KMS-11 (cell line): ENCODE measurements at regions not wholly inside any gene's neighbourhood (a gene's known extent, or its start where the extent isn't known, plus 50 kb on each side); places are given as distances from the start of the nearest gene placed in this dataset.

Source experiments
- H2AFZ ChIP-seq: fragments of 200-600 bp; sonication (generic); 2 replicates; pipeline ENCODE4 v1.6.1; 2016; ENCODE audit warnings: antibody characterized with exemption, mixed run types, low read depth
- H3K27ac ChIP-seq: fragments of 200-600 bp; sonication (generic); 2 replicates; pipeline ENCODE4 v1.6.1; 2016; ENCODE audit warnings: mild to moderate bottlenecking, mixed run types
- H3K27me3 ChIP-seq: fragments of 200-600 bp; sonication (generic); 2 replicates; pipeline ENCODE4 v1.6.1; 2017; ENCODE audit warnings: mild to moderate bottlenecking, low read depth, mixed run types, moderate library complexity; ENCODE audit not compliant: insufficient read depth
- H3K36me3 ChIP-seq: fragments of 200-600 bp; sonication (generic); 2 replicates; pipeline ENCODE4 v1.6.1; 2017; ENCODE audit warnings: mild to moderate bottlenecking, mixed run types; ENCODE audit not compliant: insufficient read depth
- H3K4me1 ChIP-seq: fragments of 200-600 bp; sonication (generic); 2 replicates; pipeline ENCODE4 v1.6.1; 2016; ENCODE audit warnings: mild to moderate bottlenecking, low read depth, mixed run types; ENCODE audit not compliant: poor library complexity, severe bottlenecking
- H3K4me2 ChIP-seq: fragments of 200-600 bp; sonication (generic); 2 replicates; pipeline ENCODE4 v1.7.0; 2016; ENCODE audit warnings: mild to moderate bottlenecking, mixed run types
- H3K4me3 ChIP-seq: fragments of 200-600 bp; sonication (generic); IDR thresholded peaks from 2 replicates; pipeline ENCODE4 v1.6.1; 2017; ENCODE audit warnings: low read depth, low read length, mixed read lengths; ENCODE audit not compliant: insufficient read depth
- H3K79me2 ChIP-seq: fragments of 200-600 bp; sonication (generic); 2 replicates; pipeline ENCODE4 v1.6.1; 2016; ENCODE audit warnings: low read depth, mixed run types; ENCODE audit not compliant: insufficient read depth
- H3K9ac ChIP-seq: fragments of 200-600 bp; sonication (generic); 2 replicates; pipeline ENCODE4 v1.6.1; 2016; ENCODE audit warnings: mild to moderate bottlenecking, mixed run types
- H4K20me1 ChIP-seq: fragments of 200-600 bp; sonication (generic); 2 replicates; pipeline ENCODE4 v1.6.1; 2016; ENCODE audit warnings: mild to moderate bottlenecking, mixed run types; ENCODE audit not compliant: insufficient read depth
- TF ChIP-seq, protein P1 (sequence below): fragments of 200-600 bp; sonication (generic); conservative IDR thresholded peaks from 2 replicates; pipeline ENCODE4 v1.6.1; 2017; ENCODE audit warnings: low read depth, mild to moderate bottlenecking, antibody characterized with exemption, low read length, moderate library complexity, mixed read lengths

DNA sequence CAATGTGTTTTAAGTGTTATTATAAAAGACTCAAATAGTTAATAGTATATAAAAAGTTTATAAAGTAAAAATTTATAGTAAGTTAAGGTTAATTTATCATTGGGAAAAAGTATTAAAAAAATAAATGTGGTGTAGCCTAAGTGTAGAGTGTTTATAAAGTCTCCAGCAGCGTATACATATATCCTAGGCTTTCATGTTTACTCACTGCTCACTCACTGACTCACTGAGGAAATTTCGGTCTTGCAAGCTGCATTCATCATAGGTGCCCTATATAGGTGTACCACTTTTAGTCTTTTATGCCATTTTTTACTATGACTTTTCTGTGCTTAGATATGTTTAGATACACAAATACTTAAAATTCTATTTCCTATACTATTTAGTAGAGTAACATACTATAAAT is 866.0 kb downstream of the CBLN2 start:
- no peaks in the 10 kb centered on the region for H3K79me2 ChIP-seq
- TF ChIP-seq, protein P1, sequence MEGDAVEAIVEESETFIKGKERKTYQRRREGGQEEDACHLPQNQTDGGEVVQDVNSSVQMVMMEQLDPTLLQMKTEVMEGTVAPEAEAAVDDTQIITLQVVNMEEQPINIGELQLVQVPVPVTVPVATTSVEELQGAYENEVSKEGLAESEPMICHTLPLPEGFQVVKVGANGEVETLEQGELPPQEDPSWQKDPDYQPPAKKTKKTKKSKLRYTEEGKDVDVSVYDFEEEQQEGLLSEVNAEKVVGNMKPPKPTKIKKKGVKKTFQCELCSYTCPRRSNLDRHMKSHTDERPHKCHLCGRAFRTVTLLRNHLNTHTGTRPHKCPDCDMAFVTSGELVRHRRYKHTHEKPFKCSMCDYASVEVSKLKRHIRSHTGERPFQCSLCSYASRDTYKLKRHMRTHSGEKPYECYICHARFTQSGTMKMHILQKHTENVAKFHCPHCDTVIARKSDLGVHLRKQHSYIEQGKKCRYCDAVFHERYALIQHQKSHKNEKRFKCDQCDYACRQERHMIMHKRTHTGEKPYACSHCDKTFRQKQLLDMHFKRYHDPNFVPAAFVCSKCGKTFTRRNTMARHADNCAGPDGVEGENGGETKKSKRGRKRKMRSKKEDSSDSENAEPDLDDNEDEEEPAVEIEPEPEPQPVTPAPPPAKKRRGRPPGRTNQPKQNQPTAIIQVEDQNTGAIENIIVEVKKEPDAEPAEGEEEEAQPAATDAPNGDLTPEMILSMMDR: no peak
- H3K9ac ChIP-seq: no peak overlapping the region
- H3K4me1 ChIP-seq: no peaks in the 10 kb centered on the region
- no peak overlapping the region for H2AFZ ChIP-seq
- H4K20me1 ChIP-seq: no peaks in the 10 kb centered on the region
- no peak overlapping the region for H3K27ac ChIP-seq
- no peaks in the 10 kb centered on the region for H3K36me3 ChIP-seq
- no peaks in the 10 kb centered on the region for H3K27me3 ChIP-seq
- H3K4me2 ChIP-seq: no peak overlapping the region
- H3K4me3 ChIP-seq: no peak overlapping the region

DNA sequence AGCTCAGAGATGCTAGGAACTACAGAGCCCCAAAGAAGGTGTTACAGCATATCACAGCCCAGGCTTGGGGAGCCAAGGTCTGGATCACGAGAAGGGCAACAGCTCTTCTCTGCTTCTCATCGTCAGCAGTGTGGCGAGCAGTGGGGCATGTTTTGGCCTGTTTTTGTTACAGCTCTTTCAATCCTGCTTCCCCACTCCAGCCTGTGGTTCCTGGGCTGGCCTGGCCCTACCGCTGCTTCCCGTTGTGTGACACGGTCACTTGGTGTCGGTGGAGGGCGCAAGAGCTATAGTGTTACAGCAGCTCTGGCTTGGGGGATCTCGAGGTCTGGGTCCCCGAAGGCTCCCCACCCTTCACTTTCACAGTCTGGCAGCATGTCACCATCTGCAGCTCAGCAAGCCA is 870.2 kb downstream of the CBLN2 start:
- H3K4me1 ChIP-seq: no peaks in the 10 kb centered on the region
- H2AFZ ChIP-seq: no peak overlapping the region

DNA sequence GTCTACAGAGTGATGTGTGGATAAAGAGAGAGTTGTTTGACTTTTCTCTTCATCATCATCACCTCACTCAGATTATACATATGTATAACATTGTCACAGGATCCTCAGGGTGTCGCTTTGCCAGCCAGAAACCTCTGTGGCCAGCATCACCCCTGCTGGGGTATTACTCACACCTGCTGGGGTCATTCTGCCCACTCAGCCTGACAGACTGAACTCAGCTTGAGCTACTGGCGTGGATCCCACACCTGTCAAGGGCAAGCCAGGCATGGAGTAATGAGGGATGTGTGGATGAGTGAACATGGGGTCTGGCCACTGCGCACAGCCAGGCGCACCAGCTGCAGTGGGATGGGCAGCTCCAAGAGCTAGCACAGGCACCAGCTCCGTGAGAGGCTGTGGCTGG is 870.6 kb downstream of the CBLN2 start:
- H4K20me1 ChIP-seq: no peaks in the 10 kb centered on the region
- H3K27ac ChIP-seq: no peak overlapping the region
- no peaks in the 10 kb centered on the region for H3K4me1 ChIP-seq
- H3K4me3 ChIP-seq: no peak overlapping the region
- no peaks in the 10 kb centered on the region for H3K79me2 ChIP-seq
- H2AFZ ChIP-seq: no peak overlapping the region
- no peaks in the 10 kb centered on the region for H3K27me3 ChIP-seq
- TF ChIP-seq, protein P1: no peak
- no peaks in the 10 kb centered on the region for H3K36me3 ChIP-seq
- no peak overlapping the region for H3K9ac ChIP-seq
- no peak overlapping the region for H3K4me2 ChIP-seq

More for the DNA sequence above, 870.2 kb downstream of the CBLN2 start:
- TF ChIP-seq, protein P1: no peak
- H3K27me3 ChIP-seq: no peaks in the 10 kb centered on the region
- no peaks in the 10 kb centered on the region for H3K79me2 ChIP-seq
- H3K4me2 ChIP-seq: no peak overlapping the region
- H3K9ac ChIP-seq: no peak overlapping the region
- no peak overlapping the region for H3K4me3 ChIP-seq
- no peaks in the 10 kb centered on the region for H3K36me3 ChIP-seq
- H3K27ac ChIP-seq: no peak overlapping the region
- no peaks in the 10 kb centered on the region for H4K20me1 ChIP-seq

DNA sequence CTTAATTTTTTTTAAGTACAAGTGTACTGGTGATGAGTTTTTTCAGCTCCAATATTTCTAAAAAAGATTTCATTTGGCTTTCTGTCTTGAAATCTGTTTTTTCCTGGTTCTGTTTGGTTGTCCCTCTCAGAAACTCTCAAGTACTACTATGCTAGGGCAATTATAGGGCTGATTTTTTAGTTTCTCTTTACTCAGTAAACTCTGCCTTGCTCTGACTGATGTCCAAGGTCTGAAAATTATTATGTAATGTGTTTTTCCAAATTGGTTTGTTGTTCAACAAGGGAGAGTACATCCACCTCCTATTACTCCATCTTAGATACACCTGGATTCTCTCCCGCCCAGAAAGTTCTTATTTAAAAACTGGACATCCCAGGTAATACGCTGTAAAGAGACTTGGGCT is 877.7 kb downstream of the CBLN2 start:
- Histone ChIP-seq H3K79me2 (no peaks in the 10 kb centered on the region), H3K27ac (no peak overlapping the region), H3K27me3 (no peaks in the 10 kb centered on the region), H3K36me3 (no peaks in the 10 kb centered on the region), H3K4me1 (no peaks in the 10 kb centered on the region), H4K20me1 (no peaks in the 10 kb centered on the region), H3K4me3 (no peak overlapping the region), H3K9ac (no peak overlapping the region), H2AFZ (no peak overlapping the region), H3K4me2 (no peak overlapping the region)
- TF ChIP-seq, protein P1: no peak
